ENCODE measurements at regions not wholly inside any gene's neighbourhood (a gene's known extent, or its start where the extent isn't known, plus 50 kb on each side); places are given as distances from the start of the nearest gene placed in this dataset.

GRCh38 chr9:105828171-105828570, 133.8 kb downstream of the TMEM38B start:
- DNase-seq, result no peak

GRCh38 chr9:105828596-105829213, 134.4 kb downstream of the TMEM38B start:
- DNase-seq, result no peak

GRCh38 chr9:105830461-105830860, 136.1 kb downstream of the TMEM38B start:
- no peak for DNase-seq

- no peak for DNase-seq
These were observed 137.9 kb downstream of the TMEM38B start for GRCh38 chr9:105832096-105832710.

GRCh38 chr9:105833271-105833975, 139.1 kb downstream of the TMEM38B start:
- DNase-seq, result no peak

- no peak for DNase-seq
These were observed 140.1 kb downstream of the TMEM38B start for GRCh38 chr9:105834404-105834803.

GRCh38 chr9:105835721-105836120, 141.4 kb downstream of the TMEM38B start:
- no peak for DNase-seq

GRCh38 chr9:105836936-105837660, 142.8 kb downstream of the TMEM38B start:
- DNase-seq, result no peak

- no peak for DNase-seq
These were observed 147.2 kb downstream of the TMEM38B start for GRCh38 chr9:105841562-105841961.

- DNase-seq, result no peak
These were observed 147.8 kb downstream of the TMEM38B start for GRCh38 chr9:105842023-105842644.

GRCh38 chr9:105846825-105847224, 152.5 kb downstream of the TMEM38B start:
- DNase-seq, result no peak

- no peak for DNase-seq
These were observed 156.6 kb downstream of the TMEM38B start for GRCh38 chr9:105850852-105851500.

- no peak for DNase-seq
These were observed 159.9 kb downstream of the TMEM38B start for GRCh38 chr9:105854026-105854782.

GRCh38 chr9:105854783-105855724, 160.7 kb downstream of the TMEM38B start:
- DNase-seq, result no peak

- DNase-seq, result no peak
These were observed 161.6 kb downstream of the TMEM38B start for GRCh38 chr9:105855987-105856386.

GRCh38 chr9:105858006-105858690, 163.8 kb downstream of the TMEM38B start:
- no peak for DNase-seq

- DNase-seq, result no peak
These were observed 164.5 kb downstream of the TMEM38B start for GRCh38 chr9:105858877-105859276.

GRCh38 chr9:105859428-105860091, 165.2 kb downstream of the TMEM38B start:
- DNase-seq, result no peak

GRCh38 chr9:105860516-105860915, 166.2 kb downstream of the TMEM38B start:
- DNase-seq, result no peak

Measured in NCI-H2081 treated with DMSO at 0.1 percent for 48 hours (cell line).